HG03045 (cell line): ENCODE measurements at regions not wholly inside any gene's neighbourhood (a gene's known extent, or its start where the extent isn't known, plus 50 kb on each side); places are given as distances from the start of the nearest gene placed in this dataset.

Experiments
- ATAC-seq: cut with Tn5 transposase; IDR thresholded peaks from one replicate; pipeline ENCODE4 v1.9.1; 2021; ENCODE audit warnings: mild to moderate bottlenecking, moderate library complexity; ENCODE audit not compliant: unreplicated experiment

DNA sequence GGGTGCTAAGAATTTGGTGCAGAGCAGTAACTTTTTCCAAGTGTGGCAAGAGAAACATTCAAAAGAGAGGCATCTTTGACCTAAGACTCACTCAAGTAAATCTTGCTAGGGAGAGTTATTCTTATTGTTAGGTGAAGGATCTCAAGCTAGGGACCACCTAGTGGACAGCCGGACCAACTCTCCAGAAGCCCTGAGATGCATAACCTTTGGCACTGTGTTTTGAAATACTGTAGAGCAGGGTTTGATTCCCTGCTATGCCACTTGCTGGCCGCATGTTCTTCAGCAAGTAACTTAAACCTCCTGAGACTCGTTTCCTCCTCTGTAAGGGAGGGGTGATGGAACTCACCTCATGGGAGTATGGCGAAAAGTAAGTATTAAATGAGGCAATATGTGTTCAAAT, 336.1 kb upstream of the ADAMTSL1 start:
- ATAC-seq, result no peak

- no peak for ATAC-seq
These were observed 335.3 kb upstream of the ADAMTSL1 start for GRCh38 chr9:18138656-18139055.

DNA sequence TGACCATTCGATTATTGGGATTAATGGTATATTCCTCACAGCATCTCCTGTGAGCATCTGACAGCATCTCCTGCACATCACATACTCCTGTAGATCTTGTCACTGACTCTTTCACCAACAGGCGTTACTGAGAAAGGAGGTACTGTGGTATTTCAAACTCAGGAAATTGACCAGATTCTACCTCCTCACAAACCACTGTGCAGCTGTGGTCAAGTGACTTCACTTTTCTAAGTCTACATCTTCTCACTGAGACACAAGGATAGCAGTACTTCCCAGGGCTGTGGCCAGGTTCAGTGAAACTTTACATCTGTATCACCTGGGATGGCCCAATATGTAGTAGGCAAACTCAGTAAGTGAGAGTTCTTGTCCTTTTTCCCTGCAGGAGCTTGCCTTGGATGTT, 332.3 kb upstream of the ADAMTSL1 start:
- no peak for ATAC-seq

DNA sequence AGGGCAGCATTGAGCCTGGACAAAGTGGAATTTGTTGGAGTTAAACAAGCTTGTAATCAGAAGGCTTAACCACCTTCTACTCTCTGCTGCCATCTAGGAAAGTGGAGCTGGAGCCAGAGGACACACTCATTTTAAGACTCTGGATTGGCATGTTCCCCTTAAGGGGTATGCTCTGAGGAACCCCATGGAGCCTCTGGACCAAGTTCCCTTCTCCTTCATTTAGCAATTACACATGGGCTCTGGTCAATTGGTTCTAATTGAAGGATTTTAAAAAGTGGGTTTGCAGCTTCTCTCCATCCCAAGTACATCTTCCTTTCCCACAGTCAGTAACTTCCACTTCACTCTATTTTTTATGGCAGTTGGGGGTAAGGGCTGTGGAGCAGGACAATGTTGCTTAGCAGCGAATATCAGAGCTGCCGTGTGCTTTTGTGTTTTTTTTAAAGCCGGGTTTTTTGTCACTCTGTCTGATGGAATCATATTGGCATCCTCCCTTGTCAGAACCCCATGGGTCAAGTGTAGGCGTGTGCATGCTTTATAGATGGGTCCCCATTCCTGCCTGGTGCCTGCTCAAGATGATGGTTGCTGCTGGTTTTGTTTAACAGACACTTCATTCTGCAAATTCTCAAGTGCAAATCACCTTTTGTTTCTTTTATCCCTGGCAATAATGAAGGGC, 330.7 kb upstream of the ADAMTSL1 start:
- ATAC-seq, result no peak

DNA sequence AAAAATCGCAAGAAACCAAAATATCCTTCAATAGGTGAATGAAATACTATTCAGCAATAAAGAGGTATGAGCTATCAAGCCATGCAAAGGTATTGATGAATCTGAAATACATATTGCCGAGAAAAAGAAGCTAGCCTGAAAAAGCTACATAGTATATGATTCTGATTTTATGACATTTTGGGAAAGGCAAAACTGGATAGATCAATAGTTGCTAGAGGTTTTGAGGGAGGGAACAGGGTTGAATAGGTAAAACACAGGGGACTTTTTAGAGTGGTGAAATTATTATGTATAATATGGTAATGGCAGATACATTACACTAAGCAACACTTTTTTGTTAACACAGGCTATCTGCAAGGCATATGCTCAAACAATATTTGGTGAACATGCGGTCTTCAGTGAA, 327.6 kb upstream of the ADAMTSL1 start:
- ATAC-seq, result no peak

- no peak for ATAC-seq
These were observed 324.4 kb upstream of the ADAMTSL1 start for GRCh38 chr9:18149471-18150011.

- ATAC-seq, result no peak
These were observed 319.3 kb upstream of the ADAMTSL1 start for GRCh38 chr9:18154661-18155060.

DNA sequence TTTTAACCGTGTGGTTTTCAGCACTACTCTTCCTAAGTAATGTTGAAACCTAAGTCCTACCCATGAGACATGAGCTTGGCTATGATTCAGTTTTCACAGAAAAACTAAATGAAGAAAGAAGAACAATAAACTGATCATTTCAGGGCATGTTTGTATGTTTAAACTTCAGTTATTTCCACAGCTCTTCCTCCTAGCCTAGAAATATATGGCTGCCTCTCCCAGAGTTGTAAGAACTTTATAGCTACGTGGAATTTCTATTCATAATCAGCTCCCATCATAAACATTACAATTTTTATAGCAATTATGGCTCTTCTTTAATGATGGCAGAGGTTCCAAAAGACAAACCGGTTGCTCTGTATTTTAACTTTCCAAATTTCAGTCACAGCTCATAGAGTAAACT, 314.7 kb upstream of the ADAMTSL1 start:
- ATAC-seq, result no peak

DNA sequence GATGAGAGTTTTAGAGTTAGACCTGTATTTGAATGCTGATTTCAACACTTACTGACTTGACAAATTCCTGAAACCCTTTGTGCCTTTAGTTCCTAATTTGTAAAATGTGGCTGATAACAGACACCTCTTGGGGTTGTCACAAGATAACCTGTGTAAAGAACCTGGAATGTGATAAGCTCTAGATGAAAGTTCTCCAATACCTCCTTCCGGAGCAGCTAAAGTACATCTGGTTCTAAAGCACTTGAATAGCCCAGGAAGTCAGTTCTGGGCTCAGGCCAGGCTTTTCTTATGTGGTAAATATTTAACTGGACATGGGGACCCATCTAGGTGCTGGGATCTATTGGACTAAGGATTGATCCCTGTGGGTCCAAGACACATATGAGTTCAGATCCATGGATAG, 310.8 kb upstream of the ADAMTSL1 start:
- no peak for ATAC-seq

GRCh38 chr9:18167733-18168132, 306.2 kb upstream of the ADAMTSL1 start:
- no peak for ATAC-seq

GRCh38 chr9:18173923-18174322, 300.0 kb upstream of the ADAMTSL1 start:
- ATAC-seq, result no peak

DNA sequence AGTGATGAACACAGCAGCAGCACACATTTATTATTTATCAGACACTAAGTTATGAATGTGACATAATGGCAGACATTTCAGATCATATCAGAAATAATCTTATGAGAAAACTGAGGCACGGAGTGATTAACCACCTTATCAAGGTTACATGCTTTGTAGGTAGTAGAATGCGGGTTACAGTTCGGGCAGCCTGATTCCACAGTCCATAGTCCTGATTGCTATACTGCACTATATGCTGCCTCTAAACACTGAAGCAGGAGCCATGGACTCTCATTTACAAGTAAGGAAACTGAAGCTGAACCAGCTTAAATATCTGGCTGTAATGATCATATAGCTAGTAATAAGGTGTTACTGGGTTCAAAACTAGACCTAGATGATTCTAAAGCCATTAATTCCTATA, 291.3 kb upstream of the ADAMTSL1 start:
- ATAC-seq, result no peak

DNA sequence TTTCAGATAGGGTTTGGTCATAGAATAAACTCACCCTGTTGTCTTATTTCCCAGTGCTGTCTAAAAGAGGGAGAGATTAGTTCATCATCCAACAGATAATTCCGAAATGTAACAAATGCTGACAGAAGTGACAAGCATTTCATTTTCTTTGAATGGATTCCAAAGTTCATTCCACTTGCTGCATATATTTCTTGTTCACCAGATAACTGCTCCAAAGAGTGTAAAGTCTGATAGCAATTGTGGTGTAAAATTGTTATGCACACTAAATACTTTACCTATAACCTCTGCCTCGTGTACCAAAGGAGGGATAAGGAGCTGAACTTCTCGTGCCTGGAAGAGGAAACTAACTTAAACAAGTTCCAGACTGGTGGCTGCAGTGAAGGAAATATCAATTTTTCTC, 290.0 kb upstream of the ADAMTSL1 start:
- ATAC-seq, result no peak

GRCh38 chr9:18184401-18184800, 289.6 kb upstream of the ADAMTSL1 start:
- ATAC-seq, result no peak

- ATAC-seq, result no peak
These were observed 288.8 kb upstream of the ADAMTSL1 start for GRCh38 chr9:18185196-18185595.

DNA sequence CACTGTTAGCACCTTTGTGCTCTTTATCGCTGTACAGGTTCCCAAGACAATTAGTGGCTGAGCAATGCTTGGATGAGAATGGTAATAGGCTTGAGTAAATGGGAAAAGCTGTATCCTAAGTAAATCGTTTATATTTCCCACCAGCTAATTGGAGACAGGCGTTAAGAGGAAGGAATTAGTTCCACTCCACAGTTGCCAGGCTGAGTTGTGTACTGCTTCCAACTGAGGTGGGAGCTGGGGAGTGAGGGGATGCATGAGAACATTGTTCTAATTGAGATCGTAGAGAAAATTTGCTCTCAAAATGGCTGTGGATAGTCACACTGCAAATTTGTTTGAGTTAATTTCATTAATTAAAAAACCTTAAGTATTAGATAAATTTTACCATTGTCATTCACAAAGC, 285.0 kb upstream of the ADAMTSL1 start:
- no peak for ATAC-seq

- ATAC-seq, result no peak
These were observed 283.9 kb upstream of the ADAMTSL1 start for GRCh38 chr9:18189871-18190670.

DNA sequence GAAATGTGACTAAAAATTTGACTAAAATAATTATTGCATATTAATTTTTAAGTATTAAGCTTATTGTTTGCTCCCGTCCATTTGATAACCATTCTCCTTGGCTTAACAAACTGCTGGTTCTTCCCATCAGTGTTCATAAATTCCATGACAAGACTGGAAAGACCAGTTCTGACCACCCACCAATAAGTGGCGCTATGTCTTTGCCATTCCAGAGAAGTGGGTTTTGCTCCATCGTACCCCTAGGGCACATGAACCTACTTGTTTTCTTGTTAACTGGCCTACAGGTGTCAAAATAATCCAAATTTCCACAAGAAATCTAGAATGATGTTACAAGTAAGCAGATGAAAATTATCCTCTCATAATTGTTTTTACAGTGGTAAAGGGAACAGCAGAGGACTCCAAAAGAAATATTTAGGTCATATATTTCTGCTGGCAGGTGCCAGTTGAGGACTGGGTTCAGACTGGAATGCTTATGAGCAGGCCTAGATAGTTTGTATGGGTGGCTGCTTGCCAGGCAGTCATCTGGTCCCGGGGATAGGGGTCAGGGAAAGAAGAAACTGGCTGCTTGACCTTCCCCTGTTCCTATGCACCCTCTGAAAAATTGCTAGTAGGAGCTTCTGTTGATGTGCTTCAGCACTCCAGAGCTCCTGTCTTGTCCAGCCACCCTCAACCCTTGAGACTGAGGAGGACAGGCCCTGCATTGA, 283.1 kb upstream of the ADAMTSL1 start:
- ATAC-seq, result no peak

DNA sequence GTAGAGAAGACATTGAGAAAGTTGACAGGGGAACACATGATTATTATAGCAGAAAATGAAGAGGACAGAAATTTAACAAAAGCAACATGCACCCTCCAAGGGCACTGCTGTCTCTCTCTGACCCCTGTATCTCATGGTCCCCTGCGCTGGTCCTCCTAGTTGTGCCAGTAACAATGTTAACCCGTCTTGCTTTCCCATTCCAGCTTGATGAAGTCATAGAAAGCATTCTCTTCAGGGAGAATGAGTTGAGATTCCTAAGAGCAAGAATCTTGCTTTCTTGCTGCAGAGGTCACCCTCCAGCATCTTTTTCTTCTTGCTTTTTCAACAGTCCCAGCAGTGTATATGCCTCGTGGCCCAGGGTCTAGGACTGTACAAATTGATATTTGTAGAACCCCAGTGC, 279.6 kb upstream of the ADAMTSL1 start:
- ATAC-seq, result no peak

- no peak for ATAC-seq
These were observed 278.7 kb upstream of the ADAMTSL1 start for GRCh38 chr9:18195223-18195622.

- ATAC-seq, result no peak
These were observed 271.0 kb upstream of the ADAMTSL1 start for GRCh38 chr9:18202924-18203323.

GRCh38 chr9:18207735-18208134, 266.2 kb upstream of the ADAMTSL1 start:
- ATAC-seq, result no peak
